Trophoblast cell (in vitro differentiated cells and primary cell): ENCODE measurements at regions not wholly inside any gene's neighbourhood (a gene's known extent, or its start where the extent isn't known, plus 50 kb on each side); places are given as distances from the start of the nearest gene placed in this dataset.

Source experiments
- DNase-seq, 2 donors: peaks; one replicate each; pipeline ENCODE4 v3.0.0-alpha.2; 2016
- H2AFZ ChIP-seq: 2 replicates; pipeline ENCODE4 v1.6.1; 2013; ENCODE audit warnings: low read length, moderate library complexity, mild to moderate bottlenecking; ENCODE audit not compliant: insufficient read depth, poor library complexity
- H2AK5ac ChIP-seq: 2 replicates; pipeline ENCODE4 v1.6.1; 2013; ENCODE audit warnings: mild to moderate bottlenecking, low read length
- H2BK120ac ChIP-seq: 2 replicates; pipeline ENCODE4 v1.6.1; 2013; ENCODE audit warnings: low read length, mild to moderate bottlenecking, moderate library complexity; ENCODE audit not compliant: insufficient read depth, poor library complexity
- H2BK12ac ChIP-seq: 2 replicates; pipeline ENCODE4 v1.6.1; 2013; ENCODE audit warnings: mild to moderate bottlenecking, low read length, moderate library complexity
- H2BK5ac ChIP-seq: 2 replicates; pipeline ENCODE4 v1.6.1; 2013; ENCODE audit warnings: low read length, low read depth, moderate library complexity, mild to moderate bottlenecking; ENCODE audit not compliant: poor library complexity
- H3K14ac ChIP-seq: 2 replicates; pipeline ENCODE4 v1.6.1; 2013; ENCODE audit warnings: mild to moderate bottlenecking, low read length
- H3K18ac ChIP-seq: 2 replicates; pipeline ENCODE4 v1.6.1; 2013; ENCODE audit warnings: mild to moderate bottlenecking, low read length
- H3K23ac ChIP-seq: 2 replicates; pipeline ENCODE4 v1.6.1; 2013; ENCODE audit warnings: low read length
- H3K27ac ChIP-seq: 2 replicates; pipeline ENCODE4 v1.5.1; 2013; ENCODE audit warnings: low read depth, mild to moderate bottlenecking, inconsistent platforms, low read length, moderate library complexity
- H3K27me3 ChIP-seq: 2 replicates; pipeline ENCODE4 v1.6.1; 2013; ENCODE audit warnings: inconsistent platforms, mild to moderate bottlenecking, low read length, moderate library complexity; ENCODE audit not compliant: insufficient read depth
- H3K36me3 ChIP-seq, 2 experiments: 1 replicate in 1 of 2; 2 replicates in 1 of 2; pipeline ENCODE4 v1.6.1; 2013; ENCODE audit warnings: low read length in 2 of 2, mild to moderate bottlenecking in 2 of 2, moderate library complexity in 1 of 2; ENCODE audit not compliant: insufficient read depth in 2 of 2, control insufficient read depth in 1 of 2
- H3K4ac ChIP-seq: 2 replicates; pipeline ENCODE4 v1.6.1; 2013; ENCODE audit warnings: low read depth, mild to moderate bottlenecking, low read length, moderate library complexity
- H3K4me1 ChIP-seq, 2 experiments: 1 replicate in 1 of 2; 2 replicates in 1 of 2; pipeline ENCODE4 v1.6.1; 2013; ENCODE audit warnings: low read length in 2 of 2, mild to moderate bottlenecking in 2 of 2, moderate library complexity in 1 of 2; ENCODE audit not compliant: insufficient read depth in 2 of 2, control insufficient read depth in 1 of 2
- H3K4me2 ChIP-seq: 2 replicates; pipeline ENCODE4 v1.6.1; 2013; ENCODE audit warnings: inconsistent platforms, mild to moderate bottlenecking, low read length, moderate library complexity
- H3K4me3 ChIP-seq: 2 replicates; pipeline ENCODE4 v1.5.1; 2013; ENCODE audit warnings: mild to moderate bottlenecking, low read depth, low read length, inconsistent platforms
- H3K79me1 ChIP-seq: one replicate; pipeline ENCODE4 v1.6.1; 2013; ENCODE audit warnings: low read length
- H3K79me2 ChIP-seq: 2 replicates; pipeline ENCODE4 v1.6.1; 2013; ENCODE audit warnings: low read length, mild to moderate bottlenecking; ENCODE audit not compliant: control insufficient read depth, insufficient read depth, poor library complexity
- H3K9ac ChIP-seq: 2 replicates; pipeline ENCODE4 v1.6.1; 2013; ENCODE audit warnings: mild to moderate bottlenecking, low read length
- H3K9me3 ChIP-seq: 2 replicates; pipeline ENCODE4 v1.6.1; 2013; ENCODE audit warnings: low read depth, mild to moderate bottlenecking, control low read depth, inconsistent platforms, low read length; ENCODE audit not compliant: insufficient read depth
- H4K12ac ChIP-seq: 2 replicates; pipeline ENCODE4 v1.6.1; 2013; ENCODE audit warnings: low read depth, mild to moderate bottlenecking, low read length, moderate library complexity
- H4K8ac ChIP-seq: 2 replicates; pipeline ENCODE4 v1.6.1; 2013; ENCODE audit warnings: low read depth, mild to moderate bottlenecking, low read length, moderate library complexity
- H4K91ac ChIP-seq: one replicate; pipeline ENCODE4 v1.6.1; 2013; ENCODE audit warnings: low read depth, mild to moderate bottlenecking, low read length, moderate library complexity
- WGBS: extraction: QIAGEN DNeasy Blood & Tissue Kit; methylation state at CpG from one replicate; pipeline ENCODE4 v1.1.7; 2013; ENCODE audit warnings: missing lambda C conversion rate; ENCODE audit not compliant: insufficient read length, insufficient coverage; ENCODE audit errors: extremely low coverage; 5-methylcytosine and 5-hydroxymethylcytosine counted together

DNA sequence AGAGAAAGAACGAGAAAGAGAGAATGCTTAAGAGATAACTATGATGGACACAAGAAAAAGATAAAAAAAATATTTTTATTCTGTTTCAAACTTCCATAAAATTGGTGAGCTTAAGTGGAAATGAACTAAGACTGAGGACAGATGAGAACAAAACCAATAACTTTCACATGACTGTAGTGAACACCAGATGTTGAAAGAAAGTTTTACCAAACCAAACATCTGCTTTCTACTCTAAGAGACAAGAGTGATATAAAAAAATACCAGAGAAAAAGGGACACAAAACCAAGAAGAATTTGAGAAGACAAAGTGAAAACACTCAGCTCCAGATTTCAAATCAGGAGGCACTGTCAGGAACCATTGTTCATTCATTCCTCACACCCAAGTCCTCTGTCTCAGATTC is 147.9 kb downstream of the IMPG2 start:
- Histone ChIP-seq H2BK5ac (no peak overlapping the region), H3K27ac (no peak overlapping the region), H3K36me3 (no peaks in the 10 kb centered on the region), H3K4me3 (no peak overlapping the region), H3K4me2 (no peak overlapping the region), H3K9me3 (no peaks in the 10 kb centered on the region), H4K8ac (no peak overlapping the region), H3K27me3 (no peaks in the 10 kb centered on the region), H3K23ac (no peak overlapping the region), H3K18ac (no peak overlapping the region), H3K9ac (no peak overlapping the region), H3K4ac (no peak overlapping the region), H3K79me2 (no peaks in the 10 kb centered on the region), H3K14ac (no peak overlapping the region), H2AK5ac (no peak overlapping the region), H2BK12ac (no peak overlapping the region), H3K79me1 (no peaks in the 10 kb centered on the region), H4K91ac (no peak overlapping the region), H4K12ac (no peak overlapping the region), H2BK120ac (no peak overlapping the region), H2AFZ (no peak overlapping the region), H3K4me1 (no peaks in the 10 kb centered on the region)
- no peak for DNase-seq
- whole genome bisulfite sequencing = no CpG with 5 or more reads among the region's 1 CpG

DNA sequence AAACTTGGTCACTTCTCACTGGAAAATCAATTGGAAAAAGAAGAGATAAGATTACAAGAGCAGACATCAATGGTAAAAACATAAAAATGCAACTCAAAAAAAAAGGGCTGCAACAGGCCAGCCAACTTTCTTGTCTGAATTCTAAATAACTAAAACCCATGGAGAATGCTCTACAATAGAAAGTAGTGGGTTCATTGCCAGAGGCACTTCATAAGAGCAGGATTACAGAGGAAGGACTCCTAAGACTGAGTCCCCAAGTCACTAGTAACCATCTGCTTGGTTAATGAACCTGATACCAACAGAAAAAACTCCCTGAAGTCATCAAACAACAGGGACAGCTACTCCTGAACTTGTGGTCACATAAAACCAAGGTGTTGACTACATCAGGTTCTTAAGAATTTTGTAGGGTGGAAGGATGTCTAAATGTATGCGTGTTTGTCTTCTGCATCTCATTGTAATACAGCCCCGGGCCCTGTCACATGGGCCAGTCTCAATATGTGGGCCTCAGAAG is 148.6 kb downstream of the IMPG2 start:
- H3K23ac ChIP-seq = no peak overlapping the region
- no peak overlapping the region for H3K4ac ChIP-seq
- no peak overlapping the region for H3K4me2 ChIP-seq
- no peaks in the 10 kb centered on the region for H3K4me1 ChIP-seq
- no peak for DNase-seq
- H3K14ac ChIP-seq = no peak overlapping the region
- no peak overlapping the region for H2AFZ ChIP-seq
- H2BK12ac ChIP-seq = no peak overlapping the region
- no peak overlapping the region for H3K18ac ChIP-seq
- no peak overlapping the region for H4K91ac ChIP-seq
- H3K9me3 ChIP-seq = no peaks in the 10 kb centered on the region
- no peak overlapping the region for H4K12ac ChIP-seq
- no peaks in the 10 kb centered on the region for H3K79me1 ChIP-seq
- no CpG with 5 or more reads among the region's 2 CpGs for WGBS
- no peak overlapping the region for H2BK5ac ChIP-seq
- H3K79me2 ChIP-seq = no peaks in the 10 kb centered on the region
- H3K27me3 ChIP-seq = no peaks in the 10 kb centered on the region
- no peak overlapping the region for H3K27ac ChIP-seq
- no peak overlapping the region for H2AK5ac ChIP-seq
- H3K36me3 ChIP-seq = no peaks in the 10 kb centered on the region
- no peak overlapping the region for H4K8ac ChIP-seq
- no peak overlapping the region for H3K4me3 ChIP-seq
- H3K9ac ChIP-seq = no peak overlapping the region
- H2BK120ac ChIP-seq = no peak overlapping the region

DNA sequence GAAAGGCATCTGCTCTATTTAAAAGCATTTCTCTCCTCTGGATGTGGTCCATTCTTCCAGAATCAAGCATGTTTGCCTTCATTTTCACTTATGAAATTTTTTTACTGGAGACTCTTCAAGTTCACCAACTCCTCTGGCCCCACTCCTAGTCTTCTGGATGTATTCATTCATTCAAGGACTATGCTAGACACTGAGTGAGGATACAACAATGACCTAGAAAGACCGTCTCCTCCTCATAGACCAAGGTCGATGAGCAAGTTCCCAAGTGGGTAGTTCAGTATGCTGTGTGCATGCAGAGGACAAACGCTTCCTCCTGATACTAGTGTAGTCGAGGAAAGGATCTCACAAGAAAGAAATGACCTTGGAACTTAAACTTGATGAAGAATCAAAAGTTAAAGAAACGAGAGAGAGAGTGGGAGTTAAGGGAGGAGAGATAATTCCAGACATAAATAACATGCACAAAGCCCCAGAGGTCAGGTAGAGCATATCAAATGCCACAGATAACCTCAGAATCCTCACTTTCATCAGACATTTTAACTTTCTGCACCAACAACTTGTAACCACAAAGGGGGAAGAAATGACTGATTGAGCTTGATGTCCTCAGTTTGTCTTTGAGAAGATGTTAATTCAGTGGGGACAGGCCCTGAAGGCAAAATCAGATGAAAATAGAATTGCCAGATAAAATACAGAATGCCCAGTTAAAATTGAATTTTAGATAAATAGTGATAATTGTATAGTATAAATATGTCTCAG is 149.4 kb downstream of the IMPG2 start:
- H2AFZ ChIP-seq = no peak overlapping the region
- H2BK120ac ChIP-seq = no peak overlapping the region
- H2AK5ac ChIP-seq = no peak overlapping the region
- no CpG with 5 or more reads among the region's 5 CpGs for WGBS
- H3K27ac ChIP-seq = no peak overlapping the region
- H3K36me3 ChIP-seq = no peaks in the 10 kb centered on the region
- H3K9ac ChIP-seq = no peak overlapping the region
- H3K14ac ChIP-seq = no peak overlapping the region
- H3K4ac ChIP-seq = no peak overlapping the region
- H3K79me1 ChIP-seq = no peaks in the 10 kb centered on the region
- no peak overlapping the region for H4K91ac ChIP-seq
- H3K79me2 ChIP-seq = no peaks in the 10 kb centered on the region
- no peaks in the 10 kb centered on the region for H3K9me3 ChIP-seq
- no peak overlapping the region for H3K18ac ChIP-seq
- H4K12ac ChIP-seq = no peak overlapping the region
- H3K4me3 ChIP-seq = no peak overlapping the region
- no peak for DNase-seq
- no peaks in the 10 kb centered on the region for H3K4me1 ChIP-seq
- no peak overlapping the region for H4K8ac ChIP-seq
- H3K27me3 ChIP-seq = no peaks in the 10 kb centered on the region
- H3K23ac ChIP-seq = no peak overlapping the region
- H2BK5ac ChIP-seq = no peak overlapping the region
- H3K4me2 ChIP-seq = no peak overlapping the region
- H2BK12ac ChIP-seq = no peak overlapping the region

DNA sequence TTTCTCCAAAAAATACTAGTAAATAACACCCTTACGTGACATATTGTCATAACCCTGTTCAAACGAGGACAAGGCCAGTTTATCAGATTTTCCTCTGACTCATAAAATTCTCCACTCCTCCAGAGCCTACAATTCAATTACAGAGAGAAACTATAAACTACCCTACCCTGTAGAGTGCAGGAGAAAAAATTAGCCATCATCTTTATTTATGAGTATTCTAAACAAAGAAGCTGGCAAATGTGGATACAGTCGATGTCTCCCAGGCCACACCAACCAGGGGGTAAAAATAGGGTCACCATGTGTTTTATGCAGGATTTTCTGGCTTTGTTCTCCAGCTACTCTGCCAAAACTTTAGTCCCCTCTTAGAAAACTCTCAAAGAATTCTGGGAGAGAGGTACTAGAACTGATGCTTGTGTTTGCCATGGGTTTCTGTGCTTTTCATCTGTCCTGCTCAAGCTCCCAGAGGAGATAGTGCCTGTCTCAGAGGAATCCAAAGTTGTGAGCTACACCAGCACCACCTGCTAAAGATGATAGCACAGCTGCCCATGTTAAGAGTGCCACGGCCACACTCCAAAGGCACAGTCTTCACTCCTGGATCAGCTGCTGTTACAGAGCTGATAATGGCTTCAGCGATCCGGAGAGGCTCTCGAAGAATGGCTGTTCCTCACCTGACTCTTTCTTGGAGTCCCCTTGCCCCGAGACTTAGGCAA is 150.2 kb downstream of the IMPG2 start:
- no peak overlapping the region for H3K23ac ChIP-seq
- H3K9me3 ChIP-seq = no peaks in the 10 kb centered on the region
- no peak overlapping the region for H3K9ac ChIP-seq
- H2BK5ac ChIP-seq = no peak overlapping the region
- no peak overlapping the region for H4K91ac ChIP-seq
- H3K4ac ChIP-seq = no peak overlapping the region
- peak in 1 of 2 donors; percentile 47 for DNase-seq
- H3K4me3 ChIP-seq = no peak overlapping the region
- no CpG with 5 or more reads among the region's 8 CpGs for WGBS
- no peak overlapping the region for H3K18ac ChIP-seq
- no peak overlapping the region for H2BK120ac ChIP-seq
- H3K27me3 ChIP-seq = no peaks in the 10 kb centered on the region
- no peak overlapping the region for H3K14ac ChIP-seq
- H2BK12ac ChIP-seq = no peak overlapping the region
- no peaks in the 10 kb centered on the region for H3K79me2 ChIP-seq
- H4K8ac ChIP-seq = no peak overlapping the region
- no peak overlapping the region for H2AK5ac ChIP-seq
- H3K36me3 ChIP-seq = no peaks in the 10 kb centered on the region
- H4K12ac ChIP-seq = no peak overlapping the region
- no peaks in the 10 kb centered on the region for H3K4me1 ChIP-seq
- no peak overlapping the region for H3K27ac ChIP-seq
- no peaks in the 10 kb centered on the region for H3K79me1 ChIP-seq
- no peak overlapping the region for H2AFZ ChIP-seq
- H3K4me2 ChIP-seq = no peak overlapping the region
